SK-N-SH treated with all-trans-retinoic acid at 6 μM for 48 hours (cell line): ENCODE measurements at regions not wholly inside any gene's neighbourhood (a gene's known extent, or its start where the extent isn't known, plus 50 kb on each side); places are given as distances from the start of the nearest gene placed in this dataset.

Experiments used
- ATAC-seq: fragments of 200-7000 bp; cut with Tn5 transposase; 3 replicates; pipeline ENCODE4 v1.9.1; 2020; ENCODE audit warnings: mild to moderate bottlenecking, moderate library complexity
- ARNTL ChIP-seq: fragments of 450-650 bp; formaldehyde crosslinking; IDR thresholded peaks from 2 replicates; pipeline ENCODE4 v1.5.0; 2020; ENCODE audit warnings: low read depth, mild to moderate bottlenecking, moderate library complexity, borderline replicate concordance
- BACH2 ChIP-seq: fragments of 250-450 bp; sonication (Bioruptor Pico); IDR thresholded peaks from 2 replicates; pipeline ENCODE4 v1.9.0; 2021; ENCODE audit warnings: mild to moderate bottlenecking, borderline replicate concordance
- POU6F1 ChIP-seq: fragments of 250-450 bp; sonication (Bioruptor Pico); IDR thresholded peaks from 2 replicates; pipeline ENCODE4 v1.8.0; 2021; ENCODE audit warnings: low read depth, mild to moderate bottlenecking, moderate library complexity, borderline replicate concordance
- RARB ChIP-seq: fragments of 250-450 bp; sonication (Bioruptor Pico); IDR thresholded peaks from 2 replicates; pipeline ENCODE4 v1.8.0; 2021; ENCODE audit warnings: mild to moderate bottlenecking, moderate library complexity
- SNAI2 ChIP-seq: fragments of 250-450 bp; sonication (Bioruptor Pico); IDR thresholded peaks from 2 replicates; pipeline ENCODE4 v1.5.0; 2020; ENCODE audit warnings: mild to moderate bottlenecking, moderate library complexity
- TCF4 ChIP-seq: fragments of 250-450 bp; sonication (Bioruptor Pico); IDR thresholded peaks from 2 replicates; pipeline ENCODE4 v1.8.0; 2021; ENCODE audit warnings: mild to moderate bottlenecking, moderate library complexity, borderline replicate concordance
- ZC3H10 ChIP-seq: fragments of 250-450 bp; sonication (Bioruptor Pico); IDR thresholded peaks from 2 replicates; pipeline ENCODE4 v1.5.1; 2021; ENCODE audit warnings: mild to moderate bottlenecking, moderate library complexity
- ZFP30 ChIP-seq: fragments of 450-650 bp; formaldehyde crosslinking; IDR thresholded peaks from 2 replicates; pipeline ENCODE4 v1.5.0; 2022; ENCODE audit warnings: mild to moderate bottlenecking, moderate library complexity
- ZNF565 ChIP-seq: fragments of 450-650 bp; formaldehyde crosslinking; conservative IDR thresholded peaks from 2 replicates; pipeline ENCODE4 v1.5.0; 2020; ENCODE audit warnings: low read depth, mild to moderate bottlenecking, moderate library complexity
- TF ChIP-seq, protein P1 (sequence below): fragments of 250-450 bp; sonication (Bioruptor Pico); IDR thresholded peaks from 2 replicates; pipeline ENCODE4 v1.5.0; 2020; ENCODE audit warnings: mild to moderate bottlenecking, moderate library complexity
- TF ChIP-seq, protein P2 (sequence below): fragments of 250-450 bp; sonication (Bioruptor Pico); IDR thresholded peaks from 2 replicates; pipeline ENCODE4 v1.5.1; 2020; ENCODE audit warnings: low read depth, mild to moderate bottlenecking, moderate library complexity
- TF ChIP-seq, protein P3 (sequence below): fragments of 250-450 bp; sonication (Bioruptor Pico); IDR thresholded peaks from 2 replicates; pipeline ENCODE4 v1.8.0; 2020; ENCODE audit warnings: mild to moderate bottlenecking, moderate library complexity, borderline replicate concordance
- TF ChIP-seq, protein P4 (sequence below): fragments of 250-450 bp; sonication (Bioruptor Pico); IDR thresholded peaks from 2 replicates; pipeline ENCODE4 v1.5.1; 2021; ENCODE audit warnings: mild to moderate bottlenecking, moderate library complexity

- peak; percentile 23; the same call in 1 of the 3 replicates for ATAC-seq
- TF ChIP-seq ZFP30 (CRISPR knock-in tag) (no peak), ARNTL (no peak), TCF4 (CRISPR knock-in tag) (no peak)
- TF ChIP-seq, protein P1, sequence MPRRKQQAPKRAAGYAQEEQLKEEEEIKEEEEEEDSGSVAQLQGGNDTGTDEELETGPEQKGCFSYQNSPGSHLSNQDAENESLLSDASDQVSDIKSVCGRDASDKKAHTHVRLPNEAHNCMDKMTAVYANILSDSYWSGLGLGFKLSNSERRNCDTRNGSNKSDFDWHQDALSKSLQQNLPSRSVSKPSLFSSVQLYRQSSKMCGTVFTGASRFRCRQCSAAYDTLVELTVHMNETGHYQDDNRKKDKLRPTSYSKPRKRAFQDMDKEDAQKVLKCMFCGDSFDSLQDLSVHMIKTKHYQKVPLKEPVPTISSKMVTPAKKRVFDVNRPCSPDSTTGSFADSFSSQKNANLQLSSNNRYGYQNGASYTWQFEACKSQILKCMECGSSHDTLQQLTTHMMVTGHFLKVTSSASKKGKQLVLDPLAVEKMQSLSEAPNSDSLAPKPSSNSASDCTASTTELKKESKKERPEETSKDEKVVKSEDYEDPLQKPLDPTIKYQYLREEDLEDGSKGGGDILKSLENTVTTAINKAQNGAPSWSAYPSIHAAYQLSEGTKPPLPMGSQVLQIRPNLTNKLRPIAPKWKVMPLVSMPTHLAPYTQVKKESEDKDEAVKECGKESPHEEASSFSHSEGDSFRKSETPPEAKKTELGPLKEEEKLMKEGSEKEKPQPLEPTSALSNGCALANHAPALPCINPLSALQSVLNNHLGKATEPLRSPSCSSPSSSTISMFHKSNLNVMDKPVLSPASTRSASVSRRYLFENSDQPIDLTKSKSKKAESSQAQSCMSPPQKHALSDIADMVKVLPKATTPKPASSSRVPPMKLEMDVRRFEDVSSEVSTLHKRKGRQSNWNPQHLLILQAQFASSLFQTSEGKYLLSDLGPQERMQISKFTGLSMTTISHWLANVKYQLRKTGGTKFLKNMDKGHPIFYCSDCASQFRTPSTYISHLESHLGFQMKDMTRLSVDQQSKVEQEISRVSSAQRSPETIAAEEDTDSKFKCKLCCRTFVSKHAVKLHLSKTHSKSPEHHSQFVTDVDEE: no peak
- TF ChIP-seq, all 23 proteins: peak for 0
These were observed 472.9 kb downstream of the FOXO1 start for GRCh38 chr13:40193286-40194223.

- TF ChIP-seq, protein P2, sequence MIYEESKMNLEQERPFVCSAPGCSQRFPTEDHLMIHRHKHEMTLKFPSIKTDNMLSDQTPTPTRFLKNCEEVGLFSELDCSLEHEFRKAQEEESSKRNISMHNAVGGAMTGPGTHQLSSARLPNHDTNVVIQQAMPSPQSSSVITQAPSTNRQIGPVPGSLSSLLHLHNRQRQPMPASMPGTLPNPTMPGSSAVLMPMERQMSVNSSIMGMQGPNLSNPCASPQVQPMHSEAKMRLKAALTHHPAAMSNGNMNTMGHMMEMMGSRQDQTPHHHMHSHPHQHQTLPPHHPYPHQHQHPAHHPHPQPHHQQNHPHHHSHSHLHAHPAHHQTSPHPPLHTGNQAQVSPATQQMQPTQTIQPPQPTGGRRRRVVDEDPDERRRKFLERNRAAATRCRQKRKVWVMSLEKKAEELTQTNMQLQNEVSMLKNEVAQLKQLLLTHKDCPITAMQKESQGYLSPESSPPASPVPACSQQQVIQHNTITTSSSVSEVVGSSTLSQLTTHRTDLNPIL (CRISPR knock-in tag): no peak
- no peak for TF ChIP-seq POU6F1 (CRISPR knock-in tag)
- no peak for TF ChIP-seq ZNF565 (CRISPR knock-in tag)
- TF ChIP-seq SNAI2 (CRISPR knock-in tag): no peak
- no peak for TF ChIP-seq ARNTL
- no peak for TF ChIP-seq RARB (CRISPR knock-in tag)
- TF ChIP-seq, protein P1: no peak
- TF ChIP-seq, protein P3, sequence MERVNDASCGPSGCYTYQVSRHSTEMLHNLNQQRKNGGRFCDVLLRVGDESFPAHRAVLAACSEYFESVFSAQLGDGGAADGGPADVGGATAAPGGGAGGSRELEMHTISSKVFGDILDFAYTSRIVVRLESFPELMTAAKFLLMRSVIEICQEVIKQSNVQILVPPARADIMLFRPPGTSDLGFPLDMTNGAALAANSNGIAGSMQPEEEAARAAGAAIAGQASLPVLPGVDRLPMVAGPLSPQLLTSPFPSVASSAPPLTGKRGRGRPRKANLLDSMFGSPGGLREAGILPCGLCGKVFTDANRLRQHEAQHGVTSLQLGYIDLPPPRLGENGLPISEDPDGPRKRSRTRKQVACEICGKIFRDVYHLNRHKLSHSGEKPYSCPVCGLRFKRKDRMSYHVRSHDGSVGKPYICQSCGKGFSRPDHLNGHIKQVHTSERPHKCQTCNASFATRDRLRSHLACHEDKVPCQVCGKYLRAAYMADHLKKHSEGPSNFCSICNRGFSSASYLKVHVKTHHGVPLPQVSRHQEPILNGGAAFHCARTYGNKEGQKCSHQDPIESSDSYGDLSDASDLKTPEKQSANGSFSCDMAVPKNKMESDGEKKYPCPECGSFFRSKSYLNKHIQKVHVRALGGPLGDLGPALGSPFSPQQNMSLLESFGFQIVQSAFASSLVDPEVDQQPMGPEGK (CRISPR knock-in tag): no peak
- TF ChIP-seq ZC3H10 (CRISPR knock-in tag): no peak
- TF ChIP-seq, protein P4, sequence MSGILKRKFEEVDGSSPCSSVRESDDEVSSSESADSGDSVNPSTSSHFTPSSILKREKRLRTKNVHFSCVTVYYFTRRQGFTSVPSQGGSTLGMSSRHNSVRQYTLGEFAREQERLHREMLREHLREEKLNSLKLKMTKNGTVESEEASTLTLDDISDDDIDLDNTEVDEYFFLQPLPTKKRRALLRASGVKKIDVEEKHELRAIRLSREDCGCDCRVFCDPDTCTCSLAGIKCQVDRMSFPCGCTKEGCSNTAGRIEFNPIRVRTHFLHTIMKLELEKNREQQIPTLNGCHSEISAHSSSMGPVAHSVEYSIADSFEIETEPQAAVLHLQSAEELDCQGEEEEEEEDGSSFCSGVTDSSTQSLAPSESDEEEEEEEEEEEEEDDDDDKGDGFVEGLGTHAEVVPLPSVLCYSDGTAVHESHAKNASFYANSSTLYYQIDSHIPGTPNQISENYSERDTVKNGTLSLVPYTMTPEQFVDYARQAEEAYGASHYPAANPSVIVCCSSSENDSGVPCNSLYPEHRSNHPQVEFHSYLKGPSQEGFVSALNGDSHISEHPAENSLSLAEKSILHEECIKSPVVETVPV (CRISPR knock-in tag): no peak
These were observed 472.1 kb downstream of the FOXO1 start for GRCh38 chr13:40194224-40194806.

DNA sequence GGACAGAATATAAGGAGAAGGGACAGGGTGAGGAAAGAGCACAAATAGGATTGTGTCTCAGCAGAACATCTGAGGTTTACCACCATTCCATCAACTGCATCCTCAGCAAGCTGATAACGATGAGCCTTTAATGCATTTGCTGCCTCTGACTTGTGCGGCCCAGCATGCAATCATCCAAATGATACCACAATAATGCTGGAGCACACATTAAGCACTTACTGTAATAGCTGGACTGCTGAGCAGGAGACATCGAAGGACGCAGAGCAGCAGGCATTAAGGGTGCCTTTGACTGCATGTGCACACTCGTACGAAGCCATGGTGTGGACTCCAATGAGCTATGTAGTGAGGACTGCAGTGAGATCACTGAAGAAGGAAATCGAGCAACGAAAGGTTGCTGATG lies 469.4 kb downstream of the FOXO1 start:
- TF ChIP-seq BACH2 (CRISPR knock-in tag): no peak
- ATAC-seq: no peak

More at GRCh38 chr13:40194224-40194806, 472.1 kb downstream of the FOXO1 start:
- no peak for ATAC-seq
